ENCODE measurements at regions not wholly inside any gene's neighbourhood (a gene's known extent, or its start where the extent isn't known, plus 50 kb on each side); places are given as distances from the start of the nearest gene placed in this dataset.

DNA sequence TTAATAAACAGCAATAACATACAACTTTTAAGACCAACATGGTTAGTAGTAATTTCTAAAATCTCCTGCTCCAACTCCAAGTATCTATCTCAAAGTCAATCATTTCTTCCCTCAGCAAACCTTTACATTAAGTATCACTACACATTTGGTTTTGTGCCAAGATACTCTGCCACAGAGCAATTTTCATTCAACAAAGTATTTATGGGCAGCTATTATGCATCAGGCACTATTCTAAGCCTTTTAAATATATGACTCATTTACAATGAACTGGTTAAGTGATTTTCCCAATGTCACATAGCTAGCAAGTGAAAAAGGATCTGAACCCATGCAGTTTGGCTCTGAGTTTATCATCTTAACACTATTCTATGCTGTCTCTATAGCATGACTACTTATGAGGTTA, 264.3 kb downstream of the NOL4 start:
- H3K9me3 ChIP-seq (ENCODE audit: low read depth, low read length, poor library complexity, severe bottlenecking), result no peaks in the 10 kb centered on the region
- ChIA-PET CTCF (no interaction called here), POLR2A (ENCODE audit: low non-redundant PET) (no interaction called here)
- peaks cover 9% of the 10 kb centered on the region for H3K4me1 ChIP-seq (ENCODE audit: insufficient read depth, low read length, poor library complexity, severe bottlenecking)
- no TSS peak for BruUV-seq (replicated peaks)
- H3K36me3 ChIP-seq (ENCODE audit: insufficient read depth, low read length, poor library complexity, severe bottlenecking), result no peaks in the 10 kb centered on the region
- intact Hi-C loops (cut with micrococcal nuclease; ENCODE audit: unreplicated experiment), result no loop called here
- peak; percentile 80 for DNase-seq (ENCODE audit: low spot score)
- H3K27me3 ChIP-seq (replicated peaks; ENCODE audit: insufficient read depth, low read depth, low read length, poor library complexity), result no peaks in the 10 kb centered on the region
- no peak for TF ChIP-seq EZH2 (IDR thresholded peaks at IDR 0.05; ENCODE audit: borderline replicate concordance, low read depth, low read length, poor library complexity, severe bottlenecking)
- TF ChIP-seq, protein P1, sequence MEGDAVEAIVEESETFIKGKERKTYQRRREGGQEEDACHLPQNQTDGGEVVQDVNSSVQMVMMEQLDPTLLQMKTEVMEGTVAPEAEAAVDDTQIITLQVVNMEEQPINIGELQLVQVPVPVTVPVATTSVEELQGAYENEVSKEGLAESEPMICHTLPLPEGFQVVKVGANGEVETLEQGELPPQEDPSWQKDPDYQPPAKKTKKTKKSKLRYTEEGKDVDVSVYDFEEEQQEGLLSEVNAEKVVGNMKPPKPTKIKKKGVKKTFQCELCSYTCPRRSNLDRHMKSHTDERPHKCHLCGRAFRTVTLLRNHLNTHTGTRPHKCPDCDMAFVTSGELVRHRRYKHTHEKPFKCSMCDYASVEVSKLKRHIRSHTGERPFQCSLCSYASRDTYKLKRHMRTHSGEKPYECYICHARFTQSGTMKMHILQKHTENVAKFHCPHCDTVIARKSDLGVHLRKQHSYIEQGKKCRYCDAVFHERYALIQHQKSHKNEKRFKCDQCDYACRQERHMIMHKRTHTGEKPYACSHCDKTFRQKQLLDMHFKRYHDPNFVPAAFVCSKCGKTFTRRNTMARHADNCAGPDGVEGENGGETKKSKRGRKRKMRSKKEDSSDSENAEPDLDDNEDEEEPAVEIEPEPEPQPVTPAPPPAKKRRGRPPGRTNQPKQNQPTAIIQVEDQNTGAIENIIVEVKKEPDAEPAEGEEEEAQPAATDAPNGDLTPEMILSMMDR (conservative IDR thresholded peaks at IDR 0.05; ENCODE audit: low read depth, low read length), result no peak
- no peak overlapping the region for H3K4me3 ChIP-seq (ENCODE audit: low read depth, low read length, poor library complexity, severe bottlenecking)
- no peak overlapping the region for H3K27ac ChIP-seq (ENCODE audit: low read depth, low read length, poor library complexity, severe bottlenecking)

DNA sequence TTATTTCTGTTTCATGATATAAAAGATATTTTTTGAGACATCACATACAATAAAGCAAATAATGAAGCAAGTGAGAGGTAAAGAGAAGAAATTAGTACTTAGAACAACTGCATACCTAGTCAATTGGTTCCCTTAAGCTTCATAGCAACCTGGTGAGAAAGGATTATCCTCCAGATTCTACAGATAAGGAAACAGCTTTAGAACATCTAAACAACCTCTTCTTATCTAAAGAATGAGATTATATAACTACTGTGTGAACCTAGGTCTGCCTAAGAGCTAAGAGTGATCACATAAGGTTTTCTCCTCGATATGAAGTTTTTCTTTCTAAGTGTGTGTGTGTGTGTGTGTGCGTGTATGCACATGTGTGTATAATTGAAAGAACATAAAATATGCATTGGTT, 265.1 kb downstream of the NOL4 start:
- BruUV-seq (replicated peaks), result no TSS peak
- no peak overlapping the region for H3K4me3 ChIP-seq (ENCODE audit: low read depth, low read length, poor library complexity, severe bottlenecking)
- no peak overlapping the region for H3K27ac ChIP-seq (ENCODE audit: low read depth, low read length, poor library complexity, severe bottlenecking)
- CTCF ChIA-PET, result no interaction called here
- no peak for TF ChIP-seq EZH2 (IDR thresholded peaks at IDR 0.05; ENCODE audit: borderline replicate concordance, low read depth, low read length, poor library complexity, severe bottlenecking)
- TF ChIP-seq, protein P1 (conservative IDR thresholded peaks at IDR 0.05; ENCODE audit: low read depth, low read length), result no peak
- no peak for DNase-seq (ENCODE audit: low spot score)
- peaks cover 9% of the 10 kb centered on the region for H3K4me1 ChIP-seq (ENCODE audit: insufficient read depth, low read length, poor library complexity, severe bottlenecking)
- H3K9me3 ChIP-seq (ENCODE audit: low read depth, low read length, poor library complexity, severe bottlenecking), result no peaks in the 10 kb centered on the region
- no peaks in the 10 kb centered on the region for H3K36me3 ChIP-seq (ENCODE audit: insufficient read depth, low read length, poor library complexity, severe bottlenecking)
- POLR2A ChIA-PET (ENCODE audit: low non-redundant PET), result no interaction called here
- H3K27me3 ChIP-seq (replicated peaks; ENCODE audit: insufficient read depth, low read depth, low read length, poor library complexity), result no peaks in the 10 kb centered on the region
- intact Hi-C loops (cut with micrococcal nuclease; ENCODE audit: unreplicated experiment), result no loop called here

DNA sequence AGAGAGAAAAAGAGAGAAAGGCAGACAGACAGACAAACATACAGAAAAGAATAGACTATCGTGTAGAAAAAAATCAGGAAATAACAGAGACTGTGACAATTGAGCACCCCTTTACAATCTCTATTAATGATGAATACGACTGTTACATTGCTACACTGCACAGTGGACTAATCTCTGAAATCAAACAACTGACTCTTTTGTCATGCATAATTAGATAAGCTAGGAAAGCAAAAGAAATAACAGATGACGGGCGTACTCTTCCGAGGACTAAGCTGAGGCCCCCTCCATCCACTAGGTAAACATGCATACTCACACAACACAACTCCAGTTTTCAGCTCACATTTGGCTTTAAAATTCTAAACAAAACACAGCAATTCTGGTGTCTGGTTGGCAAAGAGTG, 267.0 kb downstream of the NOL4 start:
- H3K4me1 ChIP-seq (ENCODE audit: insufficient read depth, low read length, poor library complexity, severe bottlenecking), result peaks cover 9% of the 10 kb centered on the region
- CTCF ChIA-PET, result no interaction called here
- no peaks in the 10 kb centered on the region for H3K36me3 ChIP-seq (ENCODE audit: insufficient read depth, low read length, poor library complexity, severe bottlenecking)
- TF ChIP-seq EZH2 (IDR thresholded peaks at IDR 0.05; ENCODE audit: borderline replicate concordance, low read depth, low read length, poor library complexity, severe bottlenecking), result no peak
- TF ChIP-seq, protein P1 (conservative IDR thresholded peaks at IDR 0.05; ENCODE audit: low read depth, low read length), result no peak
- no peaks in the 10 kb centered on the region for H3K27me3 ChIP-seq (replicated peaks; ENCODE audit: insufficient read depth, low read depth, low read length, poor library complexity)
- no peak overlapping the region for H3K27ac ChIP-seq (ENCODE audit: low read depth, low read length, poor library complexity, severe bottlenecking)
- POLR2A ChIA-PET (ENCODE audit: low non-redundant PET), result no interaction called here
- peak; percentile 15 for DNase-seq (ENCODE audit: low spot score)
- no TSS peak for BruUV-seq (replicated peaks)
- H3K9me3 ChIP-seq (ENCODE audit: low read depth, low read length, poor library complexity, severe bottlenecking), result no peaks in the 10 kb centered on the region
- intact Hi-C loops (cut with micrococcal nuclease; ENCODE audit: unreplicated experiment), result no loop called here
- no peak overlapping the region for H3K4me3 ChIP-seq (ENCODE audit: low read depth, low read length, poor library complexity, severe bottlenecking)

All from A673 (cell line).